ENCODE measurements at regions not wholly inside any gene's neighbourhood (a gene's known extent, or its start where the extent isn't known, plus 50 kb on each side); places are given as distances from the start of the nearest gene placed in this dataset.

- no peak for DNase-seq (ENCODE audit: insufficient read length, low spot score)
- TF ChIP-seq CTCF (IDR thresholded peaks at IDR 0.05; ENCODE audit: insufficient read depth, missing control alignments) = no peak
- FAIRE-seq = no peak
These were observed 175.7 kb upstream of the NTM start for GRCh38 chr11:131194726-131195125.

GRCh38 chr11:131195661-131196517 is 174.5 kb upstream of the NTM start:
- no peak for DNase-seq (ENCODE audit: insufficient read length, low spot score)
- no peak for FAIRE-seq
- no peak for TF ChIP-seq CTCF (IDR thresholded peaks at IDR 0.05; ENCODE audit: insufficient read depth, missing control alignments)

- DNase-seq (ENCODE audit: insufficient read length, low spot score) (no peak), FAIRE-seq (no peak)
- no peak for TF ChIP-seq CTCF (IDR thresholded peaks at IDR 0.05; ENCODE audit: insufficient read depth, missing control alignments)
These were observed 172.0 kb upstream of the NTM start for GRCh38 chr11:131198161-131199014.

- DNase-seq (ENCODE audit: insufficient read length, low spot score) = no peak
- TF ChIP-seq CTCF (IDR thresholded peaks at IDR 0.05; ENCODE audit: insufficient read depth, missing control alignments) = no peak
- FAIRE-seq = no peak
These were observed 171.5 kb upstream of the NTM start for GRCh38 chr11:131199015-131199280.

- DNase-seq (ENCODE audit: insufficient read length, low spot score) = no peak
- TF ChIP-seq CTCF (IDR thresholded peaks at IDR 0.05; ENCODE audit: insufficient read depth, missing control alignments) = no peak
- FAIRE-seq = no peak
These were observed 168.7 kb upstream of the NTM start for GRCh38 chr11:131201674-131202073.

GRCh38 chr11:131203040-131203439 is 167.4 kb upstream of the NTM start:
- no peak for TF ChIP-seq CTCF (IDR thresholded peaks at IDR 0.05; ENCODE audit: insufficient read depth, missing control alignments)
- FAIRE-seq (no peak), DNase-seq (ENCODE audit: insufficient read length, low spot score) (no peak)

GRCh38 chr11:131204282-131204681 is 166.1 kb upstream of the NTM start:
- DNase-seq (ENCODE audit: insufficient read length, low spot score) = no peak
- TF ChIP-seq CTCF (IDR thresholded peaks at IDR 0.05; ENCODE audit: insufficient read depth, missing control alignments) = no peak
- FAIRE-seq = no peak

All from D721Med (cell line).